Mucosa of rectum (tissue), 2 donors: ENCODE measurements at regions not wholly inside any gene's neighbourhood (a gene's known extent, or its start where the extent isn't known, plus 50 kb on each side); places are given as distances from the start of the nearest gene placed in this dataset.

ENCODE experiments used
- H3K27ac ChIP-seq, 2 donors: one replicate each; pipeline ENCODE4 v1.7.0; 2013; ENCODE audit warnings: inconsistent platforms in 2 of 2, low read depth in 2 of 2, low read length in 2 of 2
- H3K27me3 ChIP-seq, 2 donors: one replicate each; pipeline ENCODE4 v1.7.0; 2013; ENCODE audit warnings: low read length in 2 of 2; ENCODE audit not compliant: control insufficient read depth in 2 of 2, insufficient read depth in 2 of 2
- H3K36me3 ChIP-seq, 2 donors: one replicate each; pipeline ENCODE4 v1.7.0; 2013; ENCODE audit warnings: low read length in 2 of 2; ENCODE audit not compliant: control insufficient read depth in 2 of 2, insufficient read depth in 2 of 2
- H3K4me1 ChIP-seq, 2 donors: one replicate each; pipeline ENCODE4 v1.7.0; 2013; ENCODE audit warnings: low read length in 2 of 2, mild to moderate bottlenecking in 1 of 2; ENCODE audit not compliant: control insufficient read depth in 2 of 2, insufficient read depth in 2 of 2
- H3K4me3 ChIP-seq, 2 donors: one replicate each; pipeline ENCODE4 v1.7.0; 2013; ENCODE audit warnings: low read length in 2 of 2
- H3K9ac ChIP-seq, 2 donors: one replicate each; pipeline ENCODE4 v1.7.0; 2013; ENCODE audit warnings: low read length in 2 of 2, low read depth in 1 of 2, mild to moderate bottlenecking in 1 of 2
- H3K9me3 ChIP-seq, 2 donors: one replicate each; pipeline ENCODE4 v1.7.0; 2013; ENCODE audit warnings: low read length in 2 of 2; ENCODE audit not compliant: control insufficient read depth in 2 of 2
- donor health status: healthy.
- donor health status: Normal muscosa, but diverticular disease.

DNA sequence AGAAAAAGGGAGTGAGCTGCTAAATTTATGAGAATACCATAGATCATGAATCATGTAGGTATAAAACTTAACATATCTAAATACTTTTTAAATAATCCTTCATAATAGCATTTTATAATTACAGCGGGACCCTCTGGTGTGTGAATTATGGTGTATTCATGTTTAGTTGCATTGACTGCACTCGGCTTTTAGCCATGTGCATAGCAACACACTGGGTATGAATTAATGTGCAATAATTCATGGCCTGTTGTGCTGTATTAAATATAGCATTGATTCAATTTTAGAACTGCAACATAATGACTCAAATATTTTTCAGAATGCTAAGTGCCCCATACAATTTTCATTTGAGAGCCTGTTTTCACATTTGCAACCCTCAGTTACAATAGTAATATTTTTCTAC lies 249.6 kb upstream of the G2E3 start:
- H3K4me1 ChIP-seq, result no peaks in the 10 kb centered on the region
- no peaks in the 10 kb centered on the region for H3K27me3 ChIP-seq
- no peak overlapping the region for H3K27ac ChIP-seq
- H3K4me3 ChIP-seq, result no peak overlapping the region
- no peak overlapping the region for H3K9ac ChIP-seq
- H3K36me3 ChIP-seq, result no peaks in the 10 kb centered on the region
- no peaks in the 10 kb centered on the region for H3K9me3 ChIP-seq

DNA sequence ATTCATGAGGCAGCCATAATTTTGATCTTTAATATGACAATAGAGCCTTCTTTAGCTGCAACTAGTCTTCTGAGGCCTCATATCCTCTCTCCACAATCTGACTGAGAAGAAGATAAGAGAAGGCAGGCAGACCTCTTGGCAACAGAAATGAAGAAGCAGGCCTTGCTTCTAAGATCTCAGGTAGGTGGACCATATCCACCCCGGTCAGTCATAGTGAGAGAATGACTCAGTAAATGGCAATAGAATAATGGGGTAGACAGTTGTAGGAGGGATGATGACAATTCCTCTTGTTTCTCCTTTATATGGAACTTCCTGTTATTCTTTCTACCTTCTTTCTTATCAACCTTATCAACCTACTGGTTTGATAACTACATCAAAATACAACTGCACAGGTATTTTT lies 246.7 kb upstream of the G2E3 start:
- no peak overlapping the region for H3K4me3 ChIP-seq
- H3K4me1 ChIP-seq, result no peaks in the 10 kb centered on the region
- no peak overlapping the region for H3K27ac ChIP-seq
- H3K9me3 ChIP-seq, result no peaks in the 10 kb centered on the region
- H3K36me3 ChIP-seq, result no peaks in the 10 kb centered on the region
- H3K27me3 ChIP-seq, result no peaks in the 10 kb centered on the region
- H3K9ac ChIP-seq, result no peak overlapping the region

DNA sequence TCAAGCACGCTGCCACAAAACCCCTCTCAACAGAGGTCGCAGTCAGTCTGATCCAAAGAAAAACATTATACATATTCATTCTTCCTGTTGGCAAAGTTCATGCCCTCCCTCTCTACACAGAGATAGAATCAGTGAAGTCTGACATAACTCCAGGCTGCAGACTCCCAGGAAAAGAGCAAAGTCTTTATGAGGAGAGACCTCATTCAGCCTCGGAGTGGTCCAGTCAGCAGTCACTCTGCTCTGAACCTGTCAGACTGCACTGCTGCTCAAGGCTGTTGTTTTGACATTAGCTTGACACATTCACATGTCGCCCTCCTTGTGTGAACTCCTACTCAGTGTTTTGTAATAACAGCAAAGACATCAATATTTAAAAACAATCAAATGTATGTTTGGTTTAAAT lies 241.2 kb upstream of the G2E3 start:
- Histone ChIP-seq H3K4me3 (no peak overlapping the region), H3K9me3 (no peaks in the 10 kb centered on the region), H3K4me1 (no peaks in the 10 kb centered on the region), H3K27me3 (peaks cover 0 to 2% of the 10 kb centered on the region in 2 donors), H3K9ac (no peak overlapping the region), H3K36me3 (no peaks in the 10 kb centered on the region), H3K27ac (no peak overlapping the region)

DNA sequence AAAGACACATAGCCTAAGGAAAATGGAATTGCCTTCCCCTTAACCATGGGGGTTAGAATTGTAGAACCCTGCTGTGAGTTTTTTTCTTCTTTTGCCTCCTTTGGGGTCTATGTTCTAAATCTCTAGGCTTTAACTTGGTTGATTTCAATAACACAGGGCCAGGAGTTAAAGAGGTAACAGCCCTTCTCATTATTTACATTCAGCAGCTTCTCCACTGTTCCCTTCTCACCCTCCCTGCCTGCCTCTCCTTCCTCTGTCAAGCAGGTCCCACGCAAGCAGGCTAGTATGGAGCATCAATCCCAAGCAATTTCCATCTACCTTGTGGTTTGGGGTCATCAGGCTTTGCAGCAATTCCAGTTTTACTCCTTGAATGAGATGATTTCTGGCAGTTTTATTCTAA lies 236.1 kb upstream of the G2E3 start:
- no peaks in the 10 kb centered on the region for H3K9me3 ChIP-seq
- H3K27me3 ChIP-seq, result peaks cover 0 to under 1% of the 10 kb centered on the region in 2 donors

DNA sequence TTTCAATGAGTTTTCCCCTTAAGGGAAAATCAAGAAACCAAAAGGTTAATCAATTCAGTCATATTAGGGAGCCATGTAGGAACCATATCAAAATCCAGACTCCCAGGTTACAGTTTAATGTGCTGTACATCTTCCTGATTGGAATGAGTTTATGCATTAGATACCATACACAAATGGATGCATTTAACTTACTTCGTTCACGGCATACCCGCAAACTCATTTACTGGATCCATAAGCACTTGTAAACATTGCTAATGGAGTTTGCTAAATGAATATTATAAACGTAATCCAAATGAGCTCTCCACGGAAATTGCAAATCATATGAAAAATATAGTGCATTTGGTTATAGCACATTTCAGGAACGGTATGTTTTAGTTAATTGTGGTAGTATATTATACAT lies 228.9 kb upstream of the G2E3 start:
- Histone ChIP-seq H3K36me3 (no peaks in the 10 kb centered on the region), H3K4me3 (no peak overlapping the region), H3K4me1 (no peaks in the 10 kb centered on the region), H3K27ac (no peak overlapping the region), H3K9me3 (no peaks in the 10 kb centered on the region), H3K27me3 (no peaks in the 10 kb centered on the region), H3K9ac (no peak overlapping the region)

More for the DNA sequence above, 236.1 kb upstream of the G2E3 start:
- no peaks in the 10 kb centered on the region for H3K4me1 ChIP-seq
- no peak overlapping the region for H3K27ac ChIP-seq
- no peaks in the 10 kb centered on the region for H3K36me3 ChIP-seq
- no peak overlapping the region for H3K4me3 ChIP-seq
- H3K9ac ChIP-seq, result no peak overlapping the region

DNA sequence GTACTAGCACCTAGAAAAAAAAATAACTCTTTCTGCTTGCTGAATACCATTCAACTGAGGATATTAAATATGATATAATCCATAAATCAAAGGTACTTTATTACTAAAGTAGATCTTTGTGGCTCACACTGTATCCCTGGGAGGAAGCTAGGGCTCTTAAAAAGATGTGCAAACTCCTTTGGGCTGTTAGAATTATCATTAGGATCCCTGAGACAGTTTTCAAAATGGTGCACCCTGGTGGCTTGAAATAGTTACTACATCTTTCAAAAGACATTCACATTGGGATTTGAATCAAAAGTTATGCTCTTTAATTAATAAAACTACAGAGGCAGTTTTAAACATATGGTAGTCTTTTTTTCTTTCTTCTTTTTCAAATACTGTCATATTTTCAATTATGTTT lies 228.5 kb upstream of the G2E3 start:
- Histone ChIP-seq H3K9ac (no peak overlapping the region), H3K27ac (no peak overlapping the region), H3K9me3 (no peaks in the 10 kb centered on the region), H3K4me3 (no peak overlapping the region), H3K36me3 (no peaks in the 10 kb centered on the region), H3K27me3 (no peaks in the 10 kb centered on the region), H3K4me1 (no peaks in the 10 kb centered on the region)

DNA sequence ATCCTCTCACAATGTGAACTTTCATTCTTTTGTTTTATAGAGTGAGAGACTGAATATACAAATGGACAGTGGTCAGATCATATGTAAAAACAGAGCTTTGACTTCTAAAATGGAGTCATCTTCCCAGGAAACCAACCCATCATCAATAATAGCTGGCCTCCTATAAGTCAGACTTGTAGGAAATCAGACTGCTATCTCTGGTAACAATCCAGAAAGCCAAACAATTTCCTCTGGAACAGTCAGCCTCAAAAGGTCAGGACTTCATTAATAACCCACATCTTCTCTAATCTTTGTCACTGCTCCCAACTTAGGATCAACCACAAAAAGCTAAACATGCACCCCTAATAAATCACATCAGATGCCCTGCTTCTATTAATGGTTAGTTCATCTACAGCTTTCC lies 227.9 kb upstream of the G2E3 start:
- H3K4me3 ChIP-seq, result no peak overlapping the region
- no peaks in the 10 kb centered on the region for H3K4me1 ChIP-seq
- H3K27ac ChIP-seq, result no peak overlapping the region
- H3K9ac ChIP-seq, result no peak overlapping the region
- no peaks in the 10 kb centered on the region for H3K9me3 ChIP-seq
- H3K36me3 ChIP-seq, result no peaks in the 10 kb centered on the region
- H3K27me3 ChIP-seq, result no peaks in the 10 kb centered on the region

DNA sequence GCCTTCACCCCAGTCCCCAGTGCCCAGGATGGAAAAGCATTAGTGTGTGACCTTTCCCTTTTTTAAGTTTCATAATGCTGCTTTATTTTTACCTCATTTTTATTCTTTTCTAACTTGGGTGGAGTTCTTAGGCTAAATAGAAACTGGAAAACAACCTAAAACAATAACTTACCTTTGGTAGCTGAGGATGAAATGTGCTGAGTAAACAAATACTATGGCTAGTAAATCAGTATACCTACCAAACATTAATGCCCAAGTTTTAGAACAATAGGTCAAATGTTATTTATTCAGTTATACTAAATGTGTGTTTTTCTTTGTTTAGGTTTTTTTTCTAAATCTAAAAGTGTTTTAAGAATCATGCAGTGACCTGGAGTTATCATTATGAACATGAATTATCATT lies 226.6 kb upstream of the G2E3 start:
- Histone ChIP-seq H3K4me1 (no peaks in the 10 kb centered on the region), H3K4me3 (no peak overlapping the region), H3K27ac (no peak overlapping the region), H3K27me3 (no peaks in the 10 kb centered on the region), H3K9ac (no peak overlapping the region), H3K9me3 (no peaks in the 10 kb centered on the region), H3K36me3 (no peaks in the 10 kb centered on the region)

DNA sequence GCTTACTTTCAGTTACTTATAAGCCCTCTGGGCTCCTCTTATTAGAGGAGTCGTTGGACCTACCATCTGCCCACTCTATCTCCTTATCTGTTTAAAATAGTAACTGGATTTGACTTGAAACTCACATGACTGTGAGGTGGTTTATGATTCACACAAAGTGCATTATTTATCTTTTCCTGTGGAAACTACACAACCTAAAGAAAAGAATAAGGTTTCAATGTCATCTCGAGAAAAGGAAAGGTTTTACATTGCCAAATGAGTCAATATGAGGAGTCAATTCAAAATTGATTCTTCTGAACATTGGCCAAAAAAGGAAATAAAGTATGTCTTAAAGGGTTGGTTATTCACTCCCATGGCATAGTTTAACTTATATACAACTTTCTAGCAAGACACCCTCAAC lies 225.0 kb upstream of the G2E3 start:
- Histone ChIP-seq H3K9me3 (no peaks in the 10 kb centered on the region), H3K4me1 (no peaks in the 10 kb centered on the region), H3K4me3 (no peak overlapping the region), H3K27ac (no peak overlapping the region), H3K9ac (no peak overlapping the region), H3K27me3 (no peaks in the 10 kb centered on the region), H3K36me3 (no peaks in the 10 kb centered on the region)

DNA sequence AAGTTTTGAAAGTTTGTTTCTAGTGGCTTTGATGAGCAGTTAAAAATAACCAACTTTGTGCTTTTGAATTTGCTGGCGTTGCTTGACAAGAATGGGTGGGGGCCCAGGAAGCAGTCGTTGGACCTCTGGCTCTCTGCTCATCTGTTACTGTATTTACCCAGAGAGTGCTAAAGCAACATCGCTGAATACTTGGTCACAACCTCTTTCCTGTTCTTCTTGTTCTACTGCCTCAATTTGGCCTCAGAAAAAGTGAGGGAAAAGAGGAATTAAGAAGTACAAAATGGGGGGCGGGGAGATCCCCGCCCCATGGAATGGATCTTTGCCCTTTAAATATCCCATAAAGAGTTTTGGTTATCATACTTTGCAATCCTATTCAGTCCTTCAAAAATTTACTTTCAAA lies 221.5 kb upstream of the G2E3 start:
- no peak overlapping the region for H3K27ac ChIP-seq
- H3K4me3 ChIP-seq, result no peak overlapping the region
- no peaks in the 10 kb centered on the region for H3K9me3 ChIP-seq
- no peak overlapping the region for H3K9ac ChIP-seq
- no peaks in the 10 kb centered on the region for H3K27me3 ChIP-seq
- no peaks in the 10 kb centered on the region for H3K36me3 ChIP-seq
- H3K4me1 ChIP-seq, result no peaks in the 10 kb centered on the region

DNA sequence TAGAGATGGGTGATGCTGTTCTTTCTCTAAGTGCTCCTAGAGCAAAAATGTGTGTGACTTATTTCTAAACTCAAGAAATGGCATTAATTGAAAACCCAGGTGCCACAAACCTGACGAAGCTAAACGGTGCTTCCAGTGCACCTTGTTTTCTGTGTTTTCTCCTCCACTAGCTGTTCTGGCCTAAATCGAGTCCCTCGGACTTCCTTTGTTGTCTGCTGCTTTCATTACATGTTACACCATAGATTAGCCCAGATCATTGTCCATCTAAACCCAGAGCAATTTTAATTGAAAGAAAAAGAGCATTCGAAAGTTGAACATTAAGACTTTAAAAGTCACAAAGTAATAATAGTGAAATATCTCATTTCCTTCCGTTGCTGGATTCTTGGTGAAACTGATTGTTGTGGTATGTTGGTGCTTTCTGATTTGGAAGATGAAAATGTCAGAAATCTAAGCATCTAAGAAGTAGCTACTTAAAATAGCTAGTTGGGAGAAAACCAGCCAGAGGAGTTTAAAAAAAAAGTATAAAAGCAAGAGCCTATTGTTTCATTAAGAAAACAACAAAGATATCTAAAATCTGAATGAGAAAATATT lies 219.6 kb upstream of the G2E3 start:
- Histone ChIP-seq H3K4me3 (no peak overlapping the region), H3K9me3 (no peaks in the 10 kb centered on the region), H3K4me1 (no peaks in the 10 kb centered on the region), H3K36me3 (no peaks in the 10 kb centered on the region), H3K27ac (no peak overlapping the region), H3K9ac (no peak overlapping the region), H3K27me3 (no peaks in the 10 kb centered on the region)
